Calu3 (cell line): ENCODE measurements at regions not wholly inside any gene's neighbourhood (a gene's known extent, or its start where the extent isn't known, plus 50 kb on each side); places are given as distances from the start of the nearest gene placed in this dataset.

Source experiments
- BruUV-seq: library from RNA; stranded (reverse); fragments of 400-500 nt; replicated peaks from 2 replicates; lab custom pipeline; 2021; lab: Mats Ljungman, UMichigan
- CTCF ChIA-PET: fragments of 300-600 bp; sonication (Branson Sonifier 250); formaldehyde crosslinking; loops from one replicate; lab custom pipeline; 2022; ENCODE audit warnings: antibody characterized with exemption; lab: Charles Lee
- DNase-seq: peaks from one replicate; pipeline ENCODE4 v3.0.0; 2022
- H3K27ac Mint-ChIP-seq: one replicate; pipeline ENCODE4 v1.8.0; 2022; ENCODE audit warnings: mixed read lengths; ENCODE audit not compliant: unreplicated experiment
- H3K27me3 Mint-ChIP-seq: one replicate; pipeline ENCODE4 v1.8.0; 2022; ENCODE audit warnings: mixed read lengths; ENCODE audit not compliant: unreplicated experiment
- H3K36me3 Mint-ChIP-seq: one replicate; pipeline ENCODE4 v1.8.0; 2022; ENCODE audit warnings: mild to moderate bottlenecking, moderate library complexity, mixed read lengths; ENCODE audit not compliant: insufficient read depth, unreplicated experiment
- H3K4me1 Mint-ChIP-seq: one replicate; pipeline ENCODE4 v1.8.0; 2022; ENCODE audit warnings: mild to moderate bottlenecking, low read depth, mixed read lengths; ENCODE audit not compliant: unreplicated experiment
- H3K4me3 Mint-ChIP-seq: one replicate; pipeline ENCODE4 v1.8.0; 2022; ENCODE audit warnings: mild to moderate bottlenecking, low read depth, moderate library complexity, mixed read lengths; ENCODE audit not compliant: unreplicated experiment
- H3K9me3 Mint-ChIP-seq: one replicate; pipeline ENCODE4 v1.8.0; 2022; ENCODE audit warnings: low read depth, mixed read lengths; ENCODE audit not compliant: unreplicated experiment
- intact Hi-C: fragments of 100-400 bp; cut with micrococcal nuclease; formaldehyde crosslinking; loops from one replicate; pipeline ENCODE4 v1.10.0; 2022; ENCODE audit not compliant: unreplicated experiment
- TF ChIP-seq, protein P1 (sequence below): fragments of 200-600 bp; IDR thresholded peaks from one replicate; pipeline ENCODE4 v1.8.0; 2022; ENCODE audit warnings: antibody characterized with exemption; ENCODE audit not compliant: unreplicated experiment

DNA sequence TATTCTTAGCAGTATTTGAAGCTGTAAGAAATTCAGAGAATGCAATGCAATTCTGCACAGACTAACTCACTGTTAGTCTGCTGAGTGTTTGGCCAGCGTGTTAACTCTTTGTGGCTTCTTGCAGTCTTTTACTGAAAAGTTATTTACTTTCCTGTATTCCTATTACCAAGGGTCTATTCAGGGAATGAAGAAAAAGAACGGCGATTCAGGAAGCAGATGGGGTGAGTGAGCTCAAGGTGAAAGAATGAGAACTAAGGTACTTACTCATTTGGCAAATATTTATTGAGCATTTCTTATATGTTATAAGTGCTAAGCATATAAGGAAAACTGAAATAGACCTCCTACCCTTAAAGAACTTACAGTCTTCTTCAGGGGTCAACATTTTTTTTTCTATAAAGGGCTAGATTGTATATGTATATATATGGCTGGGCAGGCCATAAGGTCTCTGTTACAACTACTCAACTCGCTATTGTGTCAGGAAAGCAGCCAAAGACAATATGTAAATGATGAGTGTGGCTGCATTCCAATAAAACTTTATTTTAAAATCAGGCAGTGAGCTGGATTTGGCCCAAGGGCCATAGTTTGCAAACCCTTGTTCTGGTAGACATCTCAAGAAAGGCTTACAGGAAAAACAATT, 271.9 kb upstream of the GADL1 start:
- no peak overlapping the region for H3K27ac Mint-ChIP-seq
- no peaks in the 10 kb centered on the region for H3K36me3 Mint-ChIP-seq
- no peak overlapping the region for H3K4me3 Mint-ChIP-seq
- CTCF ChIA-PET, result no interaction called here
- no TSS peak for BruUV-seq
- peak; percentile 22 for DNase-seq
- H3K27me3 Mint-ChIP-seq, result no peaks in the 10 kb centered on the region
- H3K9me3 Mint-ChIP-seq, result peaks cover 3% of the 10 kb centered on the region
- intact Hi-C loops, result loop anchor here (5.0 to 10.0 kb wide), 2 partner anchors 208 to 366 kb away; partner anchors contain the start of gene STT3B
- TF ChIP-seq, protein P1, sequence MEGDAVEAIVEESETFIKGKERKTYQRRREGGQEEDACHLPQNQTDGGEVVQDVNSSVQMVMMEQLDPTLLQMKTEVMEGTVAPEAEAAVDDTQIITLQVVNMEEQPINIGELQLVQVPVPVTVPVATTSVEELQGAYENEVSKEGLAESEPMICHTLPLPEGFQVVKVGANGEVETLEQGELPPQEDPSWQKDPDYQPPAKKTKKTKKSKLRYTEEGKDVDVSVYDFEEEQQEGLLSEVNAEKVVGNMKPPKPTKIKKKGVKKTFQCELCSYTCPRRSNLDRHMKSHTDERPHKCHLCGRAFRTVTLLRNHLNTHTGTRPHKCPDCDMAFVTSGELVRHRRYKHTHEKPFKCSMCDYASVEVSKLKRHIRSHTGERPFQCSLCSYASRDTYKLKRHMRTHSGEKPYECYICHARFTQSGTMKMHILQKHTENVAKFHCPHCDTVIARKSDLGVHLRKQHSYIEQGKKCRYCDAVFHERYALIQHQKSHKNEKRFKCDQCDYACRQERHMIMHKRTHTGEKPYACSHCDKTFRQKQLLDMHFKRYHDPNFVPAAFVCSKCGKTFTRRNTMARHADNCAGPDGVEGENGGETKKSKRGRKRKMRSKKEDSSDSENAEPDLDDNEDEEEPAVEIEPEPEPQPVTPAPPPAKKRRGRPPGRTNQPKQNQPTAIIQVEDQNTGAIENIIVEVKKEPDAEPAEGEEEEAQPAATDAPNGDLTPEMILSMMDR, result no peak
- peaks cover 25% of the 10 kb centered on the region for H3K4me1 Mint-ChIP-seq

DNA sequence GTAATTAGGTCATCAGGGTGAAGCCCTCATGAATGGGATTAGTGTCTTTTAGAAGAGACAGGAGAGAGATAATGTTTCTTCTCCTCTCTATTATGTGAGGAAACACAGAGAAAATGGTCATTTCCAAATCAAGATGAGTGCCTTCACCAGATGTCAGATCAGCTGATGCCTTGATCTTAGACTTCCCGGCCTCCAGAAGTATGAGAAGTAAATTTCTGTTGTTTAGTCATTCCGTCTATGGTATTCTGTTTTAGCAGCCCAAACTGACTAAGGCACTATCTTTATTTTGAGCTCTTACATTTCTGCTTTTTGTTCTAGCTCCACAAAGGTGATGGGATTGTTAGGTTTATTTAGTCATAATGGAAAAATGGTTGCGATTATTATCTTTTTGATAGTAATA, 273.2 kb upstream of the GADL1 start:
- DNase-seq, result no peak
- Mint-ChIP-seq H3K4me3 (no peak overlapping the region), H3K36me3 (no peaks in the 10 kb centered on the region), H3K9me3 (peaks cover 3% of the 10 kb centered on the region), H3K27me3 (no peaks in the 10 kb centered on the region), H3K4me1 (peaks cover 38% of the 10 kb centered on the region), H3K27ac (no peak overlapping the region)
- intact Hi-C loops, result loop anchor here (5.0 to 10.0 kb wide), 2 partner anchors 207 to 365 kb away; partner anchors contain the start of gene STT3B
- no TSS peak for BruUV-seq
- TF ChIP-seq, protein P1, result no peak
- CTCF ChIA-PET, result no interaction called here

DNA sequence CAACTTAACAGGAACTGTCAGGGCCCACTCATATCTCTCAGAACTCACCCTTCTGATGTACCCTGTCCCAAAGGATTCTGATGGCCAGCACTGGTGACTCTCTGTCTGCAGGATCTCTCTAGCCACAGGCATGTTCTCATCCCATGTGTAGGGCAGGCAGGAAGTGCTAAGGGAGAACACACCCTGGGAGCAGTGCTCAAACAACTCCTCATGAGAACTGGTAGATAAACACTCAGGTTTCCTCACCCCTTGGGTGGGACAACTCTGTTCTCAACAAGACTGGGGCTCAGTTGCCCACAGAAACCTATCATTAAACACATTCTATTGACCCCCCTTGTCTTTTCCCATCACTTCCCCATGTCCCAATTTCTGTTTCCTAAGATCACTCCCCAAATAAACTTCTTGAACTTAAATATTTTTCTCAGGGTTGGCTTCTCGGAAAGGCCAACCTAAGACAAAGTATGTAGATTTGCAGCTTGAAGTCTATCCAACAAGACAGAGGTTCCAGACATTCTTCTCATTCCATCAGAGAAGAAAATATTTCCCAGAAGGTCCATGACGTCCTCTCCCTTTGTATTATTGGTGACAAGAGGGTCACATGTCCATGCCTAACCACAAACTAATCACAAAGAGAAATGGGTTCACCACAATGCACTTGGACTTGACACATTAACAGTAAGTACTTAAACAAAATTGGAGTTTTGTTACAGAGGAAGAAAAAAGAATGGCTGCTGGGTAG, 276.6 kb upstream of the GADL1 start:
- peak overlapping the region; percentile 17 for H3K4me3 Mint-ChIP-seq
- no peaks in the 10 kb centered on the region for H3K27me3 Mint-ChIP-seq
- BruUV-seq, result no TSS peak
- H3K36me3 Mint-ChIP-seq, result no peaks in the 10 kb centered on the region
- TF ChIP-seq, protein P1, result no peak
- peak overlapping the region; percentile 62 for H3K27ac Mint-ChIP-seq
- intact Hi-C loops, result loop anchor here (10.0 kb wide), 1 partner anchor 104 kb away; no protein-coding TSS in a partner anchor
- CTCF ChIA-PET, result no interaction called here
- H3K9me3 Mint-ChIP-seq, result peaks cover 3% of the 10 kb centered on the region
- H3K4me1 Mint-ChIP-seq, result peaks cover 29% of the 10 kb centered on the region
- peak; percentile 21 for DNase-seq

DNA sequence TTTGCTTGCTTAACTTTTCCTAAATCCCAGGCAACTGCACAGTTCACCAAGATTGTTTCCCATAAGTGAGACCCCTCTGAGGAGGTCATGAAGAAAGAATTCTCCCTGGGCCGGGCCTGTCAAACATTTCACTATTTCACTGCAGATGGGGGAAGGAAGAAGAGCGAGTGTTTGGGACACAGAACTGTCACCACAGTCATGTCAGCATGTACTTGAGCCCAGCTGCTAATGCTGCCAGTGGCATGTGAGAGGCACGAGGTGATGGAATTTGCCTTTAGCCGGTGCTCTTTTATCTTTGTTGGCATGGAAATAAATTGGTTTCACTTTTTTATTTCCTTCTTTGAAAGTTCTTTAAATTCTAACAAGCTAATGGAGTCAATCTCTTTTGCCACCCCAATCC, 277.9 kb upstream of the GADL1 start:
- intact Hi-C loops, result loop anchor here (10.0 kb wide), 1 partner anchor 102 kb away; no protein-coding TSS in a partner anchor
- CTCF ChIA-PET, result interaction anchor here (1.5 kb wide), 1 partner anchor 11 kb away, joined by 4 read pairs; no protein-coding TSS in a partner anchor
- no TSS peak for BruUV-seq
- TF ChIP-seq, protein P1, result no peak
- Mint-ChIP-seq H3K4me1 (peaks cover 27% of the 10 kb centered on the region), H3K27ac (no peak overlapping the region), H3K4me3 (no peak overlapping the region), H3K9me3 (peaks cover 3% of the 10 kb centered on the region), H3K27me3 (no peaks in the 10 kb centered on the region), H3K36me3 (no peaks in the 10 kb centered on the region)
- no peak for DNase-seq
